ENCODE measurements at regions not wholly inside any gene's neighbourhood (a gene's known extent, or its start where the extent isn't known, plus 50 kb on each side); places are given as distances from the start of the nearest gene placed in this dataset.

DNA sequence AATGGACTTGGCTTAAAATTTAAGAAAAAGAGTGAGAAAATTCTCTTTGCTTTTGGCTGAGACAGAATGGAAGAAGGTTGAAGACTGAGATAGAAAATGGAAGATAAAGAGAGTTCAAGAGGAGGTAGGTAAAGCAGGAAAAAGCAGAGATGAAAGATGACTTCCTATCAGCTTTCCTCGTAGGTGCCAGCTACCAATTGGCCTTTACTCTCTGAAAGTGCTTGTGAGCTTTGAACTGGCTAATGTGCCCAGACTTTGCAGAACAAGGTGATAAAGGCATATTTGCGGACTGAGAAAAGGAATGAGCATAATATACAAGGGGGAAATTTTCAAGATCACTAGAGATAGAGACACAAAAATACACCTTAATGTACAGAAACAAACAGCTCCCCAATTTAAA lies 54.7 kb upstream of the UBE2E3 start:
- no peak for TF ChIP-seq POLR2A (IDR thresholded peaks at IDR 0.05; ENCODE audit: low read depth, low read length)
- no peak for TF ChIP-seq SPI1 (IDR thresholded peaks at IDR 0.05; ENCODE audit: low read depth, low read length)
- no peak for TF ChIP-seq TAF1 (IDR thresholded peaks at IDR 0.05; ENCODE audit: low read depth, low read length)
- no peak for TF ChIP-seq POLR2AphosphoS5 (IDR thresholded peaks at IDR 0.05; ENCODE audit: low read depth, low read length)
- no peak for TF ChIP-seq POU2F2 (IDR thresholded peaks at IDR 0.05; ENCODE audit: low read depth, low read length)
- no peak for TF ChIP-seq PAX5 (IDR thresholded peaks at IDR 0.05; ENCODE audit: insufficient read depth, low read length, severe bottlenecking)
